Trophoblast cell (in vitro differentiated cells and primary cell): ENCODE measurements at regions not wholly inside any gene's neighbourhood (a gene's known extent, or its start where the extent isn't known, plus 50 kb on each side); places are given as distances from the start of the nearest gene placed in this dataset.

ENCODE experiments used
- DNase-seq, 2 donors: peaks; one replicate each; pipeline ENCODE4 v3.0.0-alpha.2; 2016
- H2AFZ ChIP-seq: 2 replicates; pipeline ENCODE4 v1.6.1; 2013; ENCODE audit warnings: low read length, moderate library complexity, mild to moderate bottlenecking; ENCODE audit not compliant: insufficient read depth, poor library complexity
- H2AK5ac ChIP-seq: 2 replicates; pipeline ENCODE4 v1.6.1; 2013; ENCODE audit warnings: mild to moderate bottlenecking, low read length
- H2BK120ac ChIP-seq: 2 replicates; pipeline ENCODE4 v1.6.1; 2013; ENCODE audit warnings: low read length, mild to moderate bottlenecking, moderate library complexity; ENCODE audit not compliant: insufficient read depth, poor library complexity
- H2BK12ac ChIP-seq: 2 replicates; pipeline ENCODE4 v1.6.1; 2013; ENCODE audit warnings: mild to moderate bottlenecking, low read length, moderate library complexity
- H2BK5ac ChIP-seq: 2 replicates; pipeline ENCODE4 v1.6.1; 2013; ENCODE audit warnings: low read length, low read depth, moderate library complexity, mild to moderate bottlenecking; ENCODE audit not compliant: poor library complexity
- H3K14ac ChIP-seq: 2 replicates; pipeline ENCODE4 v1.6.1; 2013; ENCODE audit warnings: mild to moderate bottlenecking, low read length
- H3K18ac ChIP-seq: 2 replicates; pipeline ENCODE4 v1.6.1; 2013; ENCODE audit warnings: mild to moderate bottlenecking, low read length
- H3K23ac ChIP-seq: 2 replicates; pipeline ENCODE4 v1.6.1; 2013; ENCODE audit warnings: low read length
- H3K27ac ChIP-seq: 2 replicates; pipeline ENCODE4 v1.5.1; 2013; ENCODE audit warnings: low read depth, mild to moderate bottlenecking, inconsistent platforms, low read length, moderate library complexity
- H3K27me3 ChIP-seq: 2 replicates; pipeline ENCODE4 v1.6.1; 2013; ENCODE audit warnings: inconsistent platforms, mild to moderate bottlenecking, low read length, moderate library complexity; ENCODE audit not compliant: insufficient read depth
- H3K36me3 ChIP-seq, 2 experiments: 1 replicate in 1 of 2; 2 replicates in 1 of 2; pipeline ENCODE4 v1.6.1; 2013; ENCODE audit warnings: low read length in 2 of 2, mild to moderate bottlenecking in 2 of 2, moderate library complexity in 1 of 2; ENCODE audit not compliant: insufficient read depth in 2 of 2, control insufficient read depth in 1 of 2
- H3K4ac ChIP-seq: 2 replicates; pipeline ENCODE4 v1.6.1; 2013; ENCODE audit warnings: low read depth, mild to moderate bottlenecking, low read length, moderate library complexity
- H3K4me1 ChIP-seq, 2 experiments: 1 replicate in 1 of 2; 2 replicates in 1 of 2; pipeline ENCODE4 v1.6.1; 2013; ENCODE audit warnings: low read length in 2 of 2, mild to moderate bottlenecking in 2 of 2, moderate library complexity in 1 of 2; ENCODE audit not compliant: insufficient read depth in 2 of 2, control insufficient read depth in 1 of 2
- H3K4me2 ChIP-seq: 2 replicates; pipeline ENCODE4 v1.6.1; 2013; ENCODE audit warnings: inconsistent platforms, mild to moderate bottlenecking, low read length, moderate library complexity
- H3K4me3 ChIP-seq: 2 replicates; pipeline ENCODE4 v1.5.1; 2013; ENCODE audit warnings: mild to moderate bottlenecking, low read depth, low read length, inconsistent platforms
- H3K79me1 ChIP-seq: one replicate; pipeline ENCODE4 v1.6.1; 2013; ENCODE audit warnings: low read length
- H3K79me2 ChIP-seq: 2 replicates; pipeline ENCODE4 v1.6.1; 2013; ENCODE audit warnings: low read length, mild to moderate bottlenecking; ENCODE audit not compliant: control insufficient read depth, insufficient read depth, poor library complexity
- H3K9ac ChIP-seq: 2 replicates; pipeline ENCODE4 v1.6.1; 2013; ENCODE audit warnings: mild to moderate bottlenecking, low read length
- H3K9me3 ChIP-seq: 2 replicates; pipeline ENCODE4 v1.6.1; 2013; ENCODE audit warnings: low read depth, mild to moderate bottlenecking, control low read depth, inconsistent platforms, low read length; ENCODE audit not compliant: insufficient read depth
- H4K12ac ChIP-seq: 2 replicates; pipeline ENCODE4 v1.6.1; 2013; ENCODE audit warnings: low read depth, mild to moderate bottlenecking, low read length, moderate library complexity
- H4K8ac ChIP-seq: 2 replicates; pipeline ENCODE4 v1.6.1; 2013; ENCODE audit warnings: low read depth, mild to moderate bottlenecking, low read length, moderate library complexity
- H4K91ac ChIP-seq: one replicate; pipeline ENCODE4 v1.6.1; 2013; ENCODE audit warnings: low read depth, mild to moderate bottlenecking, low read length, moderate library complexity
- WGBS: extraction: QIAGEN DNeasy Blood & Tissue Kit; methylation state at CpG from one replicate; pipeline ENCODE4 v1.1.7; 2013; ENCODE audit warnings: missing lambda C conversion rate; ENCODE audit not compliant: insufficient read length, insufficient coverage; ENCODE audit errors: extremely low coverage; 5-methylcytosine and 5-hydroxymethylcytosine counted together

DNA sequence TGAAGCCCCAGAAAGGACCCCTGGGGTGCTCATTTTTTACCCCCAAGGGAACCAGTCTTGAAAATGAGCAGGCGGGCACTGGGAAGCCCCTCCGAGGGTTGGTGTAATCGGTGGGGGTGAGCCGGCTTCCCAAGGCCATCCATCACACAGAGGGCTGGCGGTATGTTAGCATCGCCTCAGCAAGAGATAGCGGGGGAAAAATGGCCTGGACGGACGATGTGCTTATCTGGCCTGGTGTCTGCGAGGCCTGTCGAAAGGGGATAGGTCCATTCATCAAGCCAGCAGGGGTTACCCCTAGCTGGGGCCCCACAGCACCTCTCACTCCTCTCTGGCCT is 188.9 kb downstream of the IRF8 start:
- Histone ChIP-seq H3K4ac (no peak overlapping the region), H3K27me3 (no peaks in the 10 kb centered on the region), H3K9ac (no peak overlapping the region), H4K12ac (no peak overlapping the region), H3K36me3 (no peaks in the 10 kb centered on the region), H3K14ac (no peak overlapping the region), H3K27ac (no peak overlapping the region), H2BK120ac (no peak overlapping the region), H3K4me1 (no peaks in the 10 kb centered on the region), H2AK5ac (no peak overlapping the region), H3K79me2 (no peaks in the 10 kb centered on the region), H3K9me3 (peaks cover 2% of the 10 kb centered on the region), H3K4me2 (no peak overlapping the region), H4K91ac (no peak overlapping the region), H2AFZ (no peak overlapping the region), H3K79me1 (no peaks in the 10 kb centered on the region), H2BK12ac (no peak overlapping the region), H3K4me3 (no peak overlapping the region), H2BK5ac (no peak overlapping the region), H3K18ac (no peak overlapping the region), H3K23ac (no peak overlapping the region), H4K8ac (no peak overlapping the region)
- WGBS = no CpG with 5 or more reads among the region's 11 CpGs
- no peak for DNase-seq

DNA sequence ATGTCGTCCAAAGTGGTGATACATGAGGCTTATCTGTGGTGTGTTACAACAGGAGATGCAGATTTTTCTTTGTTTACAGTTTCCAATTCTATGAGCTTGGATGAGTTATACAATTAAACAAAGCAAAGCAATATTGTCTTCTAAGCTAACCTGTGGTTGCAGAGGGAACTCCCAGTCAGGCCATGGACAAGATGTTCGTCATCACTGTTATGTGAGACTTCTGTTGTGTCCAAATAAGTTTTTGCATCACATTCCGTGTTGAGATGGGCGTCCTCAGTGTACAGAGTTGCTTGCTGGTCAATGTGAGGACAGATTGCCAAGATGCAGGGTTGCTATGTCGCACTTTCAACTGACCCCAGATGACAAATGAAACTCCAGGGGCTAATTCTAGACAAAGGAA is 189.3 kb downstream of the IRF8 start:
- H3K4me1 ChIP-seq = no peaks in the 10 kb centered on the region
- no peak overlapping the region for H2BK120ac ChIP-seq
- H3K4me2 ChIP-seq = no peak overlapping the region
- no peaks in the 10 kb centered on the region for H3K27me3 ChIP-seq
- no peak overlapping the region for H3K4ac ChIP-seq
- no peak overlapping the region for H2BK5ac ChIP-seq
- no peaks in the 10 kb centered on the region for H3K79me2 ChIP-seq
- H3K18ac ChIP-seq = no peak overlapping the region
- H3K23ac ChIP-seq = no peak overlapping the region
- no peak overlapping the region for H3K4me3 ChIP-seq
- no peak overlapping the region for H4K12ac ChIP-seq
- WGBS = no CpG with 5 or more reads among the region's 5 CpGs
- DNase-seq = no peak
- no peaks in the 10 kb centered on the region for H3K36me3 ChIP-seq
- no peak overlapping the region for H2AFZ ChIP-seq
- no peak overlapping the region for H3K9ac ChIP-seq
- H3K9me3 ChIP-seq = peaks cover 2% of the 10 kb centered on the region
- H4K8ac ChIP-seq = no peak overlapping the region
- no peak overlapping the region for H3K27ac ChIP-seq
- H3K14ac ChIP-seq = no peak overlapping the region
- H4K91ac ChIP-seq = no peak overlapping the region
- no peaks in the 10 kb centered on the region for H3K79me1 ChIP-seq
- no peak overlapping the region for H2AK5ac ChIP-seq
- H2BK12ac ChIP-seq = no peak overlapping the region

DNA sequence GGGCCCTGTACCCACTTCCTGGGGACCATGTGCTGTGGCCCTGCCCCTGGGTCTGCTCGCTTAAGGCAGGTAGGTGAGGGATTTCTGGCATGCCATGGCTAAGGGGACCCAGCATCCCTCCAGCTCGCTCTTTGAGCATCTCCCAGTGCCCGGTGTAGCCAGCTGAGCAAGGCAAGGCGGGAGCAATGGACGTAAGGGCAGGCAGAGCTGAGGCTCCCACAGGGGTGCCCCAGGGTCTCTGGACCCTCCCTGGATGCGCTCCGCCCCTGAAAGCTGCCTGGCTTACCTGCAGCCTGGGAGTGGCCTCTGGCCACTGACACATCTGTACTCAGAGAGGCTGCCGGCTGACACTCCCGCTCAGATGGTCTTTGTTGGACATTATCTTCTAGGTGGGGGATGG is 189.9 kb downstream of the IRF8 start:
- Histone ChIP-seq H3K23ac (no peak overlapping the region), H3K18ac (no peak overlapping the region), H3K9ac (no peak overlapping the region), H3K4me2 (no peak overlapping the region), H4K8ac (no peak overlapping the region), H2AFZ (no peak overlapping the region), H3K79me2 (no peaks in the 10 kb centered on the region), H2BK120ac (no peak overlapping the region), H3K9me3 (peaks cover 2% of the 10 kb centered on the region), H4K12ac (no peak overlapping the region), H3K36me3 (no peaks in the 10 kb centered on the region), H4K91ac (no peak overlapping the region), H3K27me3 (no peaks in the 10 kb centered on the region), H3K4me1 (no peaks in the 10 kb centered on the region), H3K14ac (no peak overlapping the region), H2BK5ac (no peak overlapping the region), H3K79me1 (no peaks in the 10 kb centered on the region), H2BK12ac (no peak overlapping the region), H2AK5ac (no peak overlapping the region), H3K4me3 (no peak overlapping the region), H3K4ac (no peak overlapping the region), H3K27ac (no peak overlapping the region)
- no peak for DNase-seq
- WGBS = no CpG with 5 or more reads among the region's 9 CpGs

DNA sequence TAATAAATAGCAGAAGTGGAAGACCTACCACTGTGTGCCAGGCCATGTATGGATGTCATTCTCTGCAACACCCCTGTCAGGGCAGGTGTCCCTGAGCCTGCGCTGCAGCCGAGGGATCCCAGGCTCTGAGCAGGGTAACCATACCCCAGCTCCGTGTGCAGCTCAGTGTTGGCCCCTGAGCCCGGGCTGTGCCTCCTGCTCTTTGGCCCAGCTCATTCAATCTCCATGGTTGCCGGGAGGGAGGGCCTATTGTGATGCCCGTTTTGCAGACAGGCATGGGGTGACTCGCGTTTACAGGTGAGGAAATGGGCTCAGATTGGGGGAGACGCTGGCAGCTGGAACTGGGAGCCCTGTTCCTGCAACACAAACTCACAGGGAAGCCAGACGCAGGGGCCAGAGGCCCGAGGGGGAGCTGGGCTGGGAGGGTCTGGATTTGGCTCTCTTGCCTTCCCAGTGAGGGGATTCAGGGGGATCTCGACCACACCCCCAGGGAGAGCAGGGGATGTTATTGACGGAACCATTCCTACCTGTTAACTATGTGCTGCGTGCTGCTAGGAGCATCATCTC is 190.5 kb downstream of the IRF8 start:
- Histone ChIP-seq H3K14ac (no peak overlapping the region), H4K91ac (no peak overlapping the region), H3K9me3 (peaks cover 2% of the 10 kb centered on the region), H3K27me3 (no peaks in the 10 kb centered on the region), H3K79me1 (no peaks in the 10 kb centered on the region), H3K18ac (no peak overlapping the region), H3K79me2 (no peaks in the 10 kb centered on the region), H3K9ac (no peak overlapping the region), H3K4me1 (no peaks in the 10 kb centered on the region), H2BK5ac (no peak overlapping the region), H2BK120ac (no peak overlapping the region), H2BK12ac (no peak overlapping the region), H3K4me3 (no peak overlapping the region), H3K4me2 (no peak overlapping the region), H3K27ac (no peak overlapping the region), H4K12ac (no peak overlapping the region), H3K23ac (no peak overlapping the region), H3K4ac (no peak overlapping the region), H2AK5ac (no peak overlapping the region), H4K8ac (no peak overlapping the region), H3K36me3 (no peaks in the 10 kb centered on the region), H2AFZ (no peak overlapping the region)
- DNase-seq = no peak
- WGBS = no CpG with 5 or more reads among the region's 14 CpGs
